ENCODE measurements at regions not wholly inside any gene's neighbourhood (a gene's known extent, or its start where the extent isn't known, plus 50 kb on each side); places are given as distances from the start of the nearest gene placed in this dataset.

DNA sequence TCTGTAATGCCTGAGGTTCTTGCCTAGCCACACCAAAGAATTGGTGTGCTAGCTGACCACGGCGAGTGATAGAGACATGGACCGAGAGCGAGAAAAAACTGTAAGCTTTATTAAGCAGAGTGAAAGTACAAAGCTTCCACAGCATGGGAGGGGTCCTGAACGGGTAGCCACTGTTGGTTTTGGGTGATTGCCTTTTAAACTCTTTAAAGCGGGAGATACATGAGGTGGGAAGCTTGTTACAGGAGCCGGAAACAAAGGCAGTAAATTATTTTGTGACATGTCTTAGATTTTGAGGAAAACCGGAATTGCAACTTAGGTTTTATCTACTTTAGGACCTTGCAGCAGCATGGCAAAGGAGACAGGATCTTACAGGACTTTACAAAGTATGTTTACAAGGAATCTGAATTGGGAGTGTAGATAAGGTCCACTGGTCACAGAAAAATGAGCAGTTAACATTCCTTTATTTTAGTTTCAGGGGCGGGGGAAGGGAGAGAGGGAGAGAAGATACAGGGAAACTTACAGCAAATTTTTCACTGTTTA is 252.7 kb upstream of the MBL2 start:
- TF ChIP-seq, protein P1, sequence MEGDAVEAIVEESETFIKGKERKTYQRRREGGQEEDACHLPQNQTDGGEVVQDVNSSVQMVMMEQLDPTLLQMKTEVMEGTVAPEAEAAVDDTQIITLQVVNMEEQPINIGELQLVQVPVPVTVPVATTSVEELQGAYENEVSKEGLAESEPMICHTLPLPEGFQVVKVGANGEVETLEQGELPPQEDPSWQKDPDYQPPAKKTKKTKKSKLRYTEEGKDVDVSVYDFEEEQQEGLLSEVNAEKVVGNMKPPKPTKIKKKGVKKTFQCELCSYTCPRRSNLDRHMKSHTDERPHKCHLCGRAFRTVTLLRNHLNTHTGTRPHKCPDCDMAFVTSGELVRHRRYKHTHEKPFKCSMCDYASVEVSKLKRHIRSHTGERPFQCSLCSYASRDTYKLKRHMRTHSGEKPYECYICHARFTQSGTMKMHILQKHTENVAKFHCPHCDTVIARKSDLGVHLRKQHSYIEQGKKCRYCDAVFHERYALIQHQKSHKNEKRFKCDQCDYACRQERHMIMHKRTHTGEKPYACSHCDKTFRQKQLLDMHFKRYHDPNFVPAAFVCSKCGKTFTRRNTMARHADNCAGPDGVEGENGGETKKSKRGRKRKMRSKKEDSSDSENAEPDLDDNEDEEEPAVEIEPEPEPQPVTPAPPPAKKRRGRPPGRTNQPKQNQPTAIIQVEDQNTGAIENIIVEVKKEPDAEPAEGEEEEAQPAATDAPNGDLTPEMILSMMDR (IDR thresholded peaks at IDR 0.05; ENCODE audit: insufficient read depth, low read depth, low read length), result no peak
- peak; percentile 64 for DNase-seq (ENCODE audit: low read depth)
- H3K4me3 ChIP-seq (ENCODE audit: low read depth, low read length), result peak overlapping the region; percentile 54

DNA sequence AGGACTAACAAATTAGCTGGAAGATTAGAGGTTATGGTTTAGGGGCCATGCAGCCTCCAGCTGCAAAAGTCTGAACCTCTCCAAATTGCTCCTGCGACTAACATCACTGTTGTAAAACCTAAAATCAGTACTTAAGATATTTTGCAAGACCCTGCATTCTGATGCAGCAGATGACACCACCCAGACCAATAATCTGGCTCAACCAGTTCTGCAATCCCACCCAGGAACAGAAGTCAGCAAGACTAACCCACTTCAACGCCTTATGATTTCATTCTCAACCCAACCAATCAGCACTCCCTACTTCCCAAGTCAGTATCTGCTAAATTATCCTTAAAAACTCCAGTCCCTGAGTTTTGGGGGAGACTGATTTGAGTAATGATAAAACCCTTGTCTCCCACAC is 250.8 kb upstream of the MBL2 start:
- no peak overlapping the region for H3K4me3 ChIP-seq (ENCODE audit: low read depth, low read length)
- peak; percentile 3 for DNase-seq (ENCODE audit: low read depth)
- TF ChIP-seq, protein P1 (IDR thresholded peaks at IDR 0.05; ENCODE audit: insufficient read depth, low read depth, low read length), result no peak

DNA sequence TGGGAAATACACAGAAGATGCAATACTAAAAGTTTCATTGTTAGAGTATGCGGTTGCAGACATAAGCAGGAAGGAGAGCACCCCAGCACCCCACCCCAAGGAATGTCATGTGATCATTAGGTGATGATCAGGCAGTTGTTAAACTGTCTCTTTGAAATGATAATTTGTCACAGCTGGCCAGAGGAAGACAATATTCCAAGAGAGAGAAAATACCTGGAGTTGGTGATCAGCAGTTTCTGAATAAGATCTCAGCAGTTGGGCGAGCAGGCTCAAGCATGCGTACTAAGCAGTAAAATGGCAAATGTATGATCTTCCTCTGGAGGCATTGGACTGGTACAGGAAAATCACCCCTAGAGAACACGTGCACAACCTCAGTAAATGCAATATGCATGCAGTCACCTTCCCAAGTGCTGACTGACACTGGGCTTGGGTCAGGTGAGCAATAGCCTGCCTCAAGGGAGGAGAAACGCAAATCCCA is 250.1 kb upstream of the MBL2 start:
- TF ChIP-seq, protein P1 (IDR thresholded peaks at IDR 0.05; ENCODE audit: insufficient read depth, low read depth, low read length), result no peak
- peak; percentile 6 for DNase-seq (ENCODE audit: low read depth)

DNA sequence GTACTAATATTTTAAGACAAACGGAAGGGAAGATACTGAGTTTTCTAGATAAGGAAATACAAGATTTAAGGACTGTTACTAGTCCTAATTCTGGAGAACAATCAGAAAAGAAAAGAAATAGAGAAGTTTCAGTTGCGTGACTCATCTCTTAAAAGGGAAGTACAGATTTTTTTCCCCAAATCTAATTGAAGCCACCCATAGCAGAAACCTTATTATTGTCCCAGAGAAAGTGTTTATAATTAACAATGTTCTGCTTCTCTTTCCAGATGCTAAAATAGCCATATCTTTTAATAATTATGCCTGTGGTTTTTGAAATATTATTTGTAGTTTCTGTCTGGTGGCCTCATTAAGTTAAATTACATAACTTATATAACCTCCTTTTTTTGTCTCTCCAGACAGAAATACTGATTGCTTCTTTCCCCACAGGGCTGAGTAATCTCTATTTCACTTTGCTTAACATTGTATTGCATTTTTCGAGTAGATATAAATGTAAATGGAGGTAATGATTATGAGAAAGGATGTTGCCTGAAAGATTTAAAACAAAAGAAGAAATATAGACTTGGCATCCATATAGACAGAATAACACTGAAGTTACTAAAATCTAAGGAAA is 240.7 kb upstream of the MBL2 start:
- DNase-seq (ENCODE audit: low read depth), result no peak
- no peak overlapping the region for H3K4me3 ChIP-seq (ENCODE audit: low read depth, low read length)
- TF ChIP-seq, protein P1 (IDR thresholded peaks at IDR 0.05; ENCODE audit: insufficient read depth, low read depth, low read length), result no peak

More for the DNA sequence above, 250.1 kb upstream of the MBL2 start:
- H3K4me3 ChIP-seq (ENCODE audit: low read depth, low read length), result no peak overlapping the region

DNA sequence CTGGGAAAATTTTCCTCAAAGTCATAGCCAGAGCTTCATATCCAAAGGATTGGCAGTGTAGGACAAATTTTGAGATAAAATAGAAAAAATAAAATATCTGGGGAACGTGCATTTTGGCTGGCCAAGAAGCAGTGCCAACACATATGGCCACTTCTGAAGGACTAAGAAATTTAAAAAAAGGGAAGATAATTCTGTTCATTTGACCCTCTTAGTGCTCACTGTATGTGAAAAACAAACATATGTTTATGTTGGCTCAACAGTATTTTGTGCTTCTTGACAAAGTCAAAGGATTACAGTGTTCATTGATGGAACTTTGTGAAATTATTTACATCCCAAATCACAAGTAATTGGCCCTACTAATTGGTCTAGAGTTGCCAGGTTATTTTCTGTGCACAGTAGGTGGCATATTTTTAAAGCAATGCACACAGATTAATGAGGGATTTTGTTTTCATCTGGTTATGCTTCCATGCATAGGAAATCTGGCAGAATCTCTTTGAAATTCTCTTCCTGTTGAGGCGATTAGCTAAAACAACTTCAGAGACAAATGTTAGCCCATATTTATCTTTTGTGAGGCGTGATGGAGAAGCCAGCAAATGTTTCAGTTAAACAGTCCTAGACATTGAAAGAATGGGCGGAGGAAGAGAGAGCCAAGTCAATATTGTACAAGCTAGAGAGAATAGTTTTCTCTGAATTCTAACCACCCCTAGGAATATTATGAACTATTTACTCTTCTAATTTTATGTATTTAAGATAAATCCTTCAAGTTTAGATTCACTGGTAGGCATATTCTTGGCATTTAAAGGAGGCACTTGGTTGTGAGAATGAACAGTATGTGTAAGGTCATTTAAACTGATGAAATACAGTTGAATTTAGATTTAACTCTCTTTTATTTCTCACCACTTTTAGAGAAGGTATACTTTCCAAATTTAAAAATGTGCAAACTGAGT is 237.7 kb upstream of the MBL2 start:
- no peak overlapping the region for H3K4me3 ChIP-seq (ENCODE audit: low read depth, low read length)
- no peak for DNase-seq (ENCODE audit: low read depth)
- TF ChIP-seq, protein P1 (IDR thresholded peaks at IDR 0.05; ENCODE audit: insufficient read depth, low read depth, low read length), result no peak

DNA sequence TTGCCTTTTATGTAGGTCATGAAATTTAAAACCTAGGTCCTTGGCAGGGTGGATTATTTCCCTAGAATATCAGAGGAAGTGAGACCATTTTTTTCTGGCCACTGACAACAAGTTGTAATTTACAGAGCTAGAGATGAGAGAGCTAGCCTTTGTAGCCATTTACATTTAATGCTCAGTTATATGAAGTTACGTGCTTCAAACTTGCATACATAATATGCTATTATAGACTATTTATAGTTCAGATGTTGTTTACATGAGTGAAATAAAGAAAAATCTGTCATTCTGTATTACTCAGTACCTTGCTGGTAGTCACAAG is 234.9 kb upstream of the MBL2 start:
- H3K4me3 ChIP-seq (ENCODE audit: low read depth, low read length), result no peak overlapping the region
- no peak for DNase-seq (ENCODE audit: low read depth)
- TF ChIP-seq, protein P1 (IDR thresholded peaks at IDR 0.05; ENCODE audit: insufficient read depth, low read depth, low read length), result no peak
